Neural cell (in vitro differentiated cells): ENCODE measurements at regions not wholly inside any gene's neighbourhood (a gene's known extent, or its start where the extent isn't known, plus 50 kb on each side); places are given as distances from the start of the nearest gene placed in this dataset.
"Not testable (repeated sequence)": the region's sequence is repeated elsewhere in the genome, so short reads cannot be mapped to it uniquely, and the experiment has no call there.

Source experiments
- H2AFZ ChIP-seq: fragments of 200-600, 300-800 bp; sonication (generic), shearing (Covaris generic); 2 replicates; pipeline ENCODE4 v1.6.0; 2014; ENCODE audit warnings: low read depth, mild to moderate bottlenecking, antibody characterized with exemption, low read length, moderate library complexity
- H3F3A ChIP-seq: fragments of 200-600 bp; shearing (Covaris generic); 2 replicates; pipeline ENCODE4 v1.6.1; 2016; ENCODE audit warnings: mild to moderate bottlenecking, moderate library complexity, mixed read lengths, antibody characterized with exemption, low read length; ENCODE audit not compliant: insufficient read depth, poor library complexity, severe bottlenecking
- H3K27ac ChIP-seq: fragments of 200-600, 300-800 bp; sonication (generic), shearing (Covaris generic); 2 replicates; pipeline ENCODE4 v1.5.1; 2014; ENCODE audit warnings: mild to moderate bottlenecking, low read length, moderate library complexity
- H3K27me3 ChIP-seq: fragments of 300-800, 200-600 bp; sonication (generic), shearing (Covaris generic); 2 replicates; pipeline ENCODE4 v1.6.0; 2014; ENCODE audit warnings: mild to moderate bottlenecking, low read depth, low read length, moderate library complexity; ENCODE audit not compliant: insufficient read depth
- H3K36me3 ChIP-seq: fragments of 300-800, 200-600 bp; sonication (generic), shearing (Covaris generic); 2 replicates; pipeline ENCODE4 v1.5.1; 2014; ENCODE audit warnings: mild to moderate bottlenecking, antibody characterized with exemption, low read length, moderate library complexity; ENCODE audit not compliant: insufficient read depth
- H3K4me2 ChIP-seq: fragments of 300-800, 200-600 bp; sonication (generic), shearing (Covaris generic); 2 replicates; pipeline ENCODE4 v1.6.0; 2014; ENCODE audit warnings: mild to moderate bottlenecking, low read length
- H3K4me3 ChIP-seq: fragments of 300-800, 200-600 bp; sonication (generic), shearing (Covaris generic); 2 replicates; pipeline ENCODE4 v1.5.1; 2014; ENCODE audit warnings: mild to moderate bottlenecking, low read length, moderate library complexity
- H3K79me2 ChIP-seq: fragments of 200-600 bp; shearing (Covaris generic); replicated peaks from 2 replicates; pipeline ENCODE4 v1.6.0; 2014; ENCODE audit warnings: mild to moderate bottlenecking, low read length, moderate library complexity; ENCODE audit not compliant: insufficient read depth
- H3K9ac ChIP-seq: fragments of 300-800, 200-600 bp; sonication (generic), shearing (Covaris generic); 2 replicates; pipeline ENCODE4 v1.6.1; 2016; ENCODE audit warnings: mild to moderate bottlenecking, low read length, mixed read lengths
- H3K9me2 ChIP-seq: fragments of 200-600 bp; shearing (Covaris generic); 2 replicates; pipeline ENCODE4 v1.6.1; 2016; ENCODE audit warnings: mild to moderate bottlenecking, low read length, mixed read lengths; ENCODE audit not compliant: insufficient read depth
- H3K9me3 ChIP-seq: fragments of 200-600, 300-800 bp; sonication (generic), shearing (Covaris generic); 2 replicates; pipeline ENCODE4 v1.6.1; 2016; ENCODE audit warnings: mild to moderate bottlenecking, mixed run types, low read length, moderate library complexity, mixed read lengths
- H4K20me1 ChIP-seq: fragments of 200-600 bp; shearing (Covaris generic); 2 replicates; pipeline ENCODE4 v1.6.1; 2016; ENCODE audit warnings: mild to moderate bottlenecking, mixed run types; ENCODE audit not compliant: insufficient read depth
- CTCF ChIP-seq: fragments of 450-650 bp; IDR thresholded peaks from 2 replicates; pipeline ENCODE4 v1.5.1; 2014; ENCODE audit warnings: antibody characterized with exemption, mild to moderate bottlenecking, moderate library complexity; ENCODE audit not compliant: poor library complexity, severe bottlenecking
- EP300 ChIP-seq: fragments of 450-650 bp; conservative IDR thresholded peaks from 2 replicates; pipeline ENCODE4 v1.6.1; 2014; ENCODE audit warnings: antibody characterized with exemption, mild to moderate bottlenecking, moderate library complexity; ENCODE audit not compliant: poor library complexity, severe bottlenecking
- EZH2 ChIP-seq: fragments of 200-600, 300-800 bp; shearing (Covaris generic), sonication (generic); IDR thresholded peaks from 2 replicates; pipeline ENCODE4 v1.6.1; 2014; ENCODE audit warnings: antibody characterized with exemption, low read length, borderline replicate concordance, mild to moderate bottlenecking; ENCODE audit not compliant: insufficient read depth, poor library complexity, severe bottlenecking
- MXI1 ChIP-seq: fragments of 450-650 bp; conservative IDR thresholded peaks from 2 replicates; pipeline ENCODE4 v1.6.1; 2014; ENCODE audit warnings: antibody characterized with exemption, mild to moderate bottlenecking; ENCODE audit not compliant: poor library complexity, severe bottlenecking
- POLR2AphosphoS5 ChIP-seq: IDR thresholded peaks from 2 replicates; pipeline ENCODE4 v1.6.1; 2012
- RAD21 ChIP-seq: fragments of 450-650 bp; conservative IDR thresholded peaks from 2 replicates; pipeline ENCODE4 v1.6.1; 2014; ENCODE audit warnings: antibody characterized with exemption, mild to moderate bottlenecking, moderate library complexity
- REST ChIP-seq: IDR thresholded peaks from 2 replicates; pipeline ENCODE4 v1.6.1; 2012; ENCODE audit warnings: borderline replicate concordance
- SMC3 ChIP-seq: fragments of 450-650 bp; conservative IDR thresholded peaks from 2 replicates; pipeline ENCODE4 v1.6.1; 2014; ENCODE audit warnings: antibody characterized with exemption, mild to moderate bottlenecking, moderate library complexity; ENCODE audit not compliant: poor library complexity
- TAF1 ChIP-seq: IDR thresholded peaks from 2 replicates; pipeline ENCODE4 v1.6.1; 2012; ENCODE audit warnings: low read depth

- H3K4me3 ChIP-seq, result no peak overlapping the region
- no peak overlapping the region for H3K27ac ChIP-seq
- no peaks in the 10 kb centered on the region for H3K9me2 ChIP-seq
- no peak for TF ChIP-seq EP300
- TF ChIP-seq EZH2, result no peak
- TF ChIP-seq REST, result no peak
- no peak for TF ChIP-seq TAF1
- no peak for TF ChIP-seq POLR2AphosphoS5
- no peak for TF ChIP-seq MXI1
- TF ChIP-seq SMC3, result no peak
- no peak for TF ChIP-seq CTCF
- TF ChIP-seq RAD21, result no peak
- H4K20me1 ChIP-seq, result no peaks in the 10 kb centered on the region
- H3K4me2 ChIP-seq, result no peak overlapping the region
- no peak overlapping the region for H2AFZ ChIP-seq
- H3K36me3 ChIP-seq, result no peaks in the 10 kb centered on the region
- no peak overlapping the region for H3K9ac ChIP-seq
- H3K79me2 ChIP-seq, result no peaks in the 10 kb centered on the region
- no peaks in the 10 kb centered on the region for H3K9me3 ChIP-seq
- H3F3A ChIP-seq, result no peaks in the 10 kb centered on the region
- no peaks in the 10 kb centered on the region for H3K27me3 ChIP-seq
These were observed 122.3 kb downstream of the ADCYAP1 start for GRCh38 chr18:1026930-1027329.

GRCh38 chr18:1033092-1033491, 128.4 kb downstream of the ADCYAP1 start:
- H3K4me2 ChIP-seq, H3K4me3 ChIP-seq, H4K20me1 ChIP-seq, H3K9me2 ChIP-seq, H3K27me3 ChIP-seq, H3K36me3 ChIP-seq, H3K27ac ChIP-seq, H3K9ac ChIP-seq, H2AFZ ChIP-seq, H3K79me2 ChIP-seq, H3F3A ChIP-seq, H3K9me3 ChIP-seq: not testable (repeated sequence)

- no peak overlapping the region for H3K9ac ChIP-seq
- no peaks in the 10 kb centered on the region for H3K9me2 ChIP-seq
- H3K27me3 ChIP-seq, result no peaks in the 10 kb centered on the region
- no peak for TF ChIP-seq CTCF
- TF ChIP-seq POLR2AphosphoS5, result no peak
- no peak for TF ChIP-seq TAF1
- TF ChIP-seq EP300, result no peak
- no peak for TF ChIP-seq RAD21
- TF ChIP-seq SMC3, result no peak
- TF ChIP-seq REST, result no peak
- no peak for TF ChIP-seq MXI1
- no peaks in the 10 kb centered on the region for H3K79me2 ChIP-seq
- H3K27ac ChIP-seq, result no peak overlapping the region
- no peak overlapping the region for H3K4me3 ChIP-seq
- H2AFZ ChIP-seq, result no peak overlapping the region
- H3F3A ChIP-seq, result no peaks in the 10 kb centered on the region
- no peaks in the 10 kb centered on the region for H3K36me3 ChIP-seq
- H3K9me3 ChIP-seq, result no peaks in the 10 kb centered on the region
- no peak overlapping the region for H3K4me2 ChIP-seq
- H4K20me1 ChIP-seq, result no peaks in the 10 kb centered on the region
These were observed 130.3 kb downstream of the ADCYAP1 start for GRCh38 chr18:1034971-1035370.
